ENCODE measurements at regions not wholly inside any gene's neighbourhood (a gene's known extent, or its start where the extent isn't known, plus 50 kb on each side); places are given as distances from the start of the nearest gene placed in this dataset.

GRCh38 chr5:141737535-141737934 lies 55.5 kb upstream of the ARAP3 start:
- TF ChIP-seq CTCF (IDR thresholded peaks at IDR 0.05; ENCODE audit: borderline replicate concordance, extremely low read depth, low read length, poor library complexity, severe bottlenecking): no peak
- TF ChIP-seq EZH2 (IDR thresholded peaks at IDR 0.05; ENCODE audit: borderline replicate concordance, low read depth, low read length, severe bottlenecking): no peak

Measured in DND-41 (cell line).